Limb (tissue), 2 donors: ENCODE measurements at regions not wholly inside any gene's neighbourhood (a gene's known extent, or its start where the extent isn't known, plus 50 kb on each side); places are given as distances from the start of the nearest gene placed in this dataset.
"Not testable (repeated sequence)": the region's sequence is repeated elsewhere in the genome, so short reads cannot be mapped to it uniquely, and the experiment has no call there.

Source experiments
- DNase-seq, 2 donors: peaks; one replicate each; pipeline ENCODE4 v3.0.0-alpha.2; 2016; ENCODE audit errors: extremely low spot score in 2 of 2

GRCh38 chr10:81104494-81104893 is 566.8 kb downstream of the SH2D4B start:
- no peak for DNase-seq

- no peak for DNase-seq
Observed at GRCh38 chr10:81108516-81109199, 571.0 kb downstream of the SH2D4B start.

- no peak for DNase-seq
Observed at GRCh38 chr10:81109200-81109752, 571.6 kb downstream of the SH2D4B start.

GRCh38 chr10:81116201-81116600 is 578.5 kb downstream of the SH2D4B start:
- no peak for DNase-seq

GRCh38 chr10:81116990-81117389 is 579.3 kb downstream of the SH2D4B start:
- DNase-seq = no peak

GRCh38 chr10:81127931-81128330 is 590.2 kb downstream of the SH2D4B start:
- DNase-seq = no peak

GRCh38 chr10:81130014-81130413 is 592.3 kb downstream of the SH2D4B start:
- no peak for DNase-seq

- DNase-seq = no peak
Observed at GRCh38 chr10:81135851-81136250, 598.1 kb downstream of the SH2D4B start.

GRCh38 chr10:81136261-81136660 is 598.6 kb downstream of the SH2D4B start:
- DNase-seq = no peak

GRCh38 chr10:81145975-81146374 is 608.3 kb downstream of the SH2D4B start:
- DNase-seq = no peak

GRCh38 chr10:81146436-81146835 is 608.7 kb downstream of the SH2D4B start:
- no peak for DNase-seq

- DNase-seq = no peak
Observed at GRCh38 chr10:81152656-81153055, 615.0 kb downstream of the SH2D4B start.

GRCh38 chr10:81157681-81158080 is 620.0 kb downstream of the SH2D4B start:
- DNase-seq = no peak

- no peak for DNase-seq
Observed at GRCh38 chr10:81177651-81178244, 640.0 kb downstream of the SH2D4B start.

GRCh38 chr10:81179324-81179723 is 641.6 kb downstream of the SH2D4B start:
- DNase-seq = no peak

GRCh38 chr10:81179805-81180452 is 642.2 kb downstream of the SH2D4B start:
- no peak for DNase-seq

- no peak for DNase-seq
Observed at GRCh38 chr10:81182296-81182695, 644.6 kb downstream of the SH2D4B start.

- DNase-seq = no peak
Observed at GRCh38 chr10:81192221-81192788, 654.6 kb downstream of the SH2D4B start.

GRCh38 chr10:81200801-81201200 is 663.1 kb downstream of the SH2D4B start:
- no peak for DNase-seq

GRCh38 chr10:81207359-81207758 is 667.6 kb upstream of the NRG3 start:
- not testable (repeated sequence) for DNase-seq

- no peak for DNase-seq
Observed at GRCh38 chr10:81213370-81213769, 661.6 kb upstream of the NRG3 start.

GRCh38 chr10:81215498-81215897 is 659.5 kb upstream of the NRG3 start:
- DNase-seq = no peak
